Right hindlimb (tissue), 1 donor: ENCODE measurements at regions not wholly inside any gene's neighbourhood (a gene's known extent, or its start where the extent isn't known, plus 50 kb on each side); places are given as distances from the start of the nearest gene placed in this dataset.

Experiments used
- DNase-seq: peaks from one replicate; pipeline ENCODE4 v3.0.0-alpha.2; 2018

GRCh38 chr19:5214902-5215301, 125.7 kb downstream of the PTPRS start:
- DNase-seq: no peak

- DNase-seq: no peak
These were observed 126.2 kb downstream of the PTPRS start for GRCh38 chr19:5214371-5214770.

- DNase-seq: no peak
These were observed 126.9 kb downstream of the PTPRS start for GRCh38 chr19:5213667-5214066.

GRCh38 chr19:5212101-5212500, 128.5 kb downstream of the PTPRS start:
- DNase-seq: no peak

GRCh38 chr19:5211217-5211822, 129.3 kb downstream of the PTPRS start:
- DNase-seq: no peak

- no peak for DNase-seq
These were observed 130.1 kb downstream of the PTPRS start for GRCh38 chr19:5210556-5210955.

GRCh38 chr19:5207806-5208205, 132.8 kb downstream of the PTPRS start:
- no peak for DNase-seq

GRCh38 chr19:5206751-5207075, 133.9 kb downstream of the PTPRS start:
- DNase-seq: no peak

GRCh38 chr19:5205937-5206750, 134.5 kb downstream of the PTPRS start:
- DNase-seq: no peak

GRCh38 chr19:5205381-5205780, 135.2 kb downstream of the PTPRS start:
- DNase-seq: no peak

GRCh38 chr19:5204212-5204611, 136.4 kb downstream of the PTPRS start:
- no peak for DNase-seq
